ENCODE measurements at regions not wholly inside any gene's neighbourhood (a gene's known extent, or its start where the extent isn't known, plus 50 kb on each side); places are given as distances from the start of the nearest gene placed in this dataset.

GRCh38 chr14:59063259-59063658, 125.2 kb upstream of the DAAM1 start:
- no peak for TF ChIP-seq ZNF263 (CRISPR knock-in tag; IDR thresholded peaks at IDR 0.05; ENCODE audit: low read depth)
- no peak for TF ChIP-seq ZNF219 (CRISPR knock-in tag; IDR thresholded peaks at IDR 0.05; ENCODE audit: borderline replicate concordance)
- TF ChIP-seq, protein P1, sequence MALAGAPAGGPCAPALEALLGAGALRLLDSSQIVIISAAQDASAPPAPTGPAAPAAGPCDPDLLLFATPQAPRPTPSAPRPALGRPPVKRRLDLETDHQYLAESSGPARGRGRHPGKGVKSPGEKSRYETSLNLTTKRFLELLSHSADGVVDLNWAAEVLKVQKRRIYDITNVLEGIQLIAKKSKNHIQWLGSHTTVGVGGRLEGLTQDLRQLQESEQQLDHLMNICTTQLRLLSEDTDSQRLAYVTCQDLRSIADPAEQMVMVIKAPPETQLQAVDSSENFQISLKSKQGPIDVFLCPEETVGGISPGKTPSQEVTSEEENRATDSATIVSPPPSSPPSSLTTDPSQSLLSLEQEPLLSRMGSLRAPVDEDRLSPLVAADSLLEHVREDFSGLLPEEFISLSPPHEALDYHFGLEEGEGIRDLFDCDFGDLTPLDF (CRISPR knock-in tag; IDR thresholded peaks at IDR 0.05): no peak
- no peak for TF ChIP-seq PRDM15 (CRISPR knock-in tag; IDR thresholded peaks at IDR 0.05)
- TF ChIP-seq, protein P2, sequence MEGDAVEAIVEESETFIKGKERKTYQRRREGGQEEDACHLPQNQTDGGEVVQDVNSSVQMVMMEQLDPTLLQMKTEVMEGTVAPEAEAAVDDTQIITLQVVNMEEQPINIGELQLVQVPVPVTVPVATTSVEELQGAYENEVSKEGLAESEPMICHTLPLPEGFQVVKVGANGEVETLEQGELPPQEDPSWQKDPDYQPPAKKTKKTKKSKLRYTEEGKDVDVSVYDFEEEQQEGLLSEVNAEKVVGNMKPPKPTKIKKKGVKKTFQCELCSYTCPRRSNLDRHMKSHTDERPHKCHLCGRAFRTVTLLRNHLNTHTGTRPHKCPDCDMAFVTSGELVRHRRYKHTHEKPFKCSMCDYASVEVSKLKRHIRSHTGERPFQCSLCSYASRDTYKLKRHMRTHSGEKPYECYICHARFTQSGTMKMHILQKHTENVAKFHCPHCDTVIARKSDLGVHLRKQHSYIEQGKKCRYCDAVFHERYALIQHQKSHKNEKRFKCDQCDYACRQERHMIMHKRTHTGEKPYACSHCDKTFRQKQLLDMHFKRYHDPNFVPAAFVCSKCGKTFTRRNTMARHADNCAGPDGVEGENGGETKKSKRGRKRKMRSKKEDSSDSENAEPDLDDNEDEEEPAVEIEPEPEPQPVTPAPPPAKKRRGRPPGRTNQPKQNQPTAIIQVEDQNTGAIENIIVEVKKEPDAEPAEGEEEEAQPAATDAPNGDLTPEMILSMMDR (IDR thresholded peaks at IDR 0.05): no peak
- TF ChIP-seq, protein P3, sequence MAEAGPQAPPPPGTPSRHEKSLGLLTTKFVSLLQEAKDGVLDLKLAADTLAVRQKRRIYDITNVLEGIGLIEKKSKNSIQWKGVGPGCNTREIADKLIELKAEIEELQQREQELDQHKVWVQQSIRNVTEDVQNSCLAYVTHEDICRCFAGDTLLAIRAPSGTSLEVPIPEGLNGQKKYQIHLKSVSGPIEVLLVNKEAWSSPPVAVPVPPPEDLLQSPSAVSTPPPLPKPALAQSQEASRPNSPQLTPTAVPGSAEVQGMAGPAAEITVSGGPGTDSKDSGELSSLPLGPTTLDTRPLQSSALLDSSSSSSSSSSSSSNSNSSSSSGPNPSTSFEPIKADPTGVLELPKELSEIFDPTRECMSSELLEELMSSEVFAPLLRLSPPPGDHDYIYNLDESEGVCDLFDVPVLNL (CRISPR knock-in tag; IDR thresholded peaks at IDR 0.05; ENCODE audit: borderline replicate concordance, low read depth): no peak
- TF ChIP-seq ZNF138 (CRISPR knock-in tag; conservative IDR thresholded peaks at IDR 0.05): no peak
